GF-D8 (cell line): ENCODE measurements at regions not wholly inside any gene's neighbourhood (a gene's known extent, or its start where the extent isn't known, plus 50 kb on each side); places are given as distances from the start of the nearest gene placed in this dataset.
A peak's percentile ranks its signal among the peaks of the same experiment; 100 is the strongest.

Source experiments
- DNase-seq: peaks from one replicate; lab custom pipeline; 2025; lab: John Stamatoyannopoulos, UW

- no peak for DNase-seq
Measured at GRCh38 chr1:94617134-94617805, 75.7 kb upstream of the F3 start.

GRCh38 chr1:94616506-94616905 is 74.9 kb upstream of the F3 start:
- no peak for DNase-seq

GRCh38 chr1:94614996-94615395 is 73.4 kb upstream of the F3 start:
- DNase-seq, result peak; percentile 48

GRCh38 chr1:94614168-94614815 is 72.7 kb upstream of the F3 start:
- no peak for DNase-seq

- DNase-seq, result no peak
Measured at GRCh38 chr1:94612525-94613204, 71.1 kb upstream of the F3 start.

- no peak for DNase-seq
Measured at GRCh38 chr1:94611681-94612475, 70.3 kb upstream of the F3 start.

- no peak for DNase-seq
Measured at GRCh38 chr1:94609619-94610018, 68.1 kb upstream of the F3 start.

- no peak for DNase-seq
Measured at GRCh38 chr1:94608852-94609530, 67.4 kb upstream of the F3 start.

GRCh38 chr1:94608142-94608851 is 66.7 kb upstream of the F3 start:
- no peak for DNase-seq

- no peak for DNase-seq
Measured at GRCh38 chr1:94607398-94607797, 65.8 kb upstream of the F3 start.

GRCh38 chr1:94606471-94606870 is 64.9 kb upstream of the F3 start:
- DNase-seq, result no peak

GRCh38 chr1:94603663-94604062 is 62.1 kb upstream of the F3 start:
- DNase-seq, result no peak

GRCh38 chr1:94602802-94603625 is 61.5 kb upstream of the F3 start:
- DNase-seq, result peak; percentile 76

- peak; percentile 98 for DNase-seq
Measured at GRCh38 chr1:94602316-94602715, 60.8 kb upstream of the F3 start.

- no peak for DNase-seq
Measured at GRCh38 chr1:94600556-94600955, 59.0 kb upstream of the F3 start.

- no peak for DNase-seq
Measured at GRCh38 chr1:94599095-94599813, 57.7 kb upstream of the F3 start.

- DNase-seq, result peak; percentile 1
Measured at GRCh38 chr1:94597701-94598100, 56.1 kb upstream of the F3 start.

GRCh38 chr1:94596260-94596659 is 54.7 kb upstream of the F3 start:
- DNase-seq, result no peak

GRCh38 chr1:94595658-94596057 is 54.1 kb upstream of the F3 start:
- no peak for DNase-seq

- DNase-seq, result no peak
Measured at GRCh38 chr1:94593611-94594010, 52.1 kb upstream of the F3 start.
